OCI-LY7 (cell line): ENCODE measurements at regions not wholly inside any gene's neighbourhood (a gene's known extent, or its start where the extent isn't known, plus 50 kb on each side); places are given as distances from the start of the nearest gene placed in this dataset.

Experiments used
- BruUV-seq: library from RNA; stranded (reverse); fragments of 400-500 nt; replicated peaks from 2 replicates; lab custom pipeline; 2021; lab: Mats Ljungman, UMichigan
- CTCF ChIA-PET: fragments of 300-600 bp; sonication (Branson Sonifier 250); formaldehyde crosslinking; loops from one replicate; lab custom pipeline; 2022; ENCODE audit warnings: antibody characterized with exemption; ENCODE audit not compliant: unreplicated experiment; lab: Charles Lee
- POLR2A ChIA-PET: fragments of 300-600 bp; sonication (Branson Sonifier 250); formaldehyde crosslinking; loops from one replicate; lab custom pipeline; 2022; ENCODE audit warnings: antibody characterized with exemption; lab: Charles Lee
- DNase-seq: peaks from one replicate; pipeline ENCODE4 v3.0.0-alpha.2; 2015; ENCODE audit warnings: low spot score
- H2AFZ ChIP-seq: fragments of 200-600 bp; sonication (generic), shearing (Covaris generic); 2 replicates; pipeline ENCODE4 v1.6.1; 2014; ENCODE audit warnings: mild to moderate bottlenecking, antibody characterized with exemption, low read length, moderate library complexity
- H3K27ac ChIP-seq: fragments of 200-600 bp; sonication (generic); 2 replicates; pipeline ENCODE4 v1.5.1; 2014; ENCODE audit warnings: mixed run types, low read depth, mild to moderate bottlenecking, moderate library complexity, low read length, inconsistent platforms; ENCODE audit not compliant: poor library complexity, severe bottlenecking
- H3K36me3 ChIP-seq: fragments of 200-600 bp; sonication (generic); 2 replicates; pipeline ENCODE4 v1.6.1; 2014; ENCODE audit warnings: mild to moderate bottlenecking, antibody characterized with exemption, low read length, moderate library complexity, mixed read lengths; ENCODE audit not compliant: insufficient read depth
- H3K4me1 ChIP-seq: fragments of 200-600 bp; sonication (generic); 2 replicates; pipeline ENCODE4 v1.5.1; 2014; ENCODE audit warnings: mild to moderate bottlenecking, low read length; ENCODE audit not compliant: insufficient read depth, poor library complexity, severe bottlenecking
- H3K4me2 ChIP-seq: fragments of 200-600 bp; sonication (generic); 2 replicates; pipeline ENCODE4 v1.6.1; 2014; ENCODE audit warnings: mild to moderate bottlenecking, low read length
- H3K4me3 ChIP-seq: fragments of 200-600 bp; sonication (generic); 2 replicates; pipeline ENCODE4 v1.5.1; 2014; ENCODE audit warnings: mild to moderate bottlenecking, low read depth, low read length; ENCODE audit not compliant: poor library complexity, severe bottlenecking
- H3K79me2 ChIP-seq: fragments of 200-600 bp; sonication (generic); 2 replicates; pipeline ENCODE4 v1.6.1; 2016; ENCODE audit warnings: low read depth, mild to moderate bottlenecking, low read length, moderate library complexity, mixed read lengths; ENCODE audit not compliant: insufficient read depth
- H3K9me2 ChIP-seq: fragments of 200-600 bp; sonication (generic); 2 replicates; pipeline ENCODE4 v1.6.1; 2016; ENCODE audit warnings: mild to moderate bottlenecking, low read length, mixed read lengths; ENCODE audit not compliant: insufficient read depth
- H3K9me3 ChIP-seq: fragments of 200-600 bp; sonication (generic); 2 replicates; pipeline ENCODE4 v1.6.1; 2014; ENCODE audit warnings: mild to moderate bottlenecking, mixed run types, low read length, mixed read lengths
- H4K20me1 ChIP-seq: fragments of 200-600 bp; sonication (generic); 2 replicates; pipeline ENCODE4 v1.6.1; 2014; ENCODE audit warnings: mild to moderate bottlenecking, antibody characterized with exemption, low read length, moderate library complexity, mixed read lengths; ENCODE audit not compliant: insufficient read depth
- EZH2phosphoT487 ChIP-seq: fragments of 200-600 bp; sonication (generic); IDR thresholded peaks from 2 replicates; pipeline ENCODE4 v1.6.1; 2018; ENCODE audit warnings: low read depth, borderline replicate concordance, mild to moderate bottlenecking, mixed run types, antibody characterized with exemption, low read length, moderate library complexity, mixed read lengths
- intact Hi-C: fragments of 100-400 bp; cut with micrococcal nuclease; formaldehyde crosslinking; loops from one replicate; pipeline ENCODE4 v1.10.0; 2022; ENCODE audit not compliant: unreplicated experiment
- TF ChIP-seq, protein P1 (sequence below): fragments of 200-600 bp; sonication (generic); conservative IDR thresholded peaks from 2 replicates; pipeline ENCODE4 v1.5.1; 2014; ENCODE audit warnings: mild to moderate bottlenecking, antibody characterized with exemption, low read length, moderate library complexity, mixed read lengths

GRCh38 chr2:207279520-207279919 lies 113.8 kb upstream of the KLF7 start:
- Histone ChIP-seq H3K27ac (no peak overlapping the region), H3K4me2 (no peak overlapping the region), H4K20me1 (no peaks in the 10 kb centered on the region), H2AFZ (no peak overlapping the region), H3K4me3 (no peak overlapping the region), H3K4me1 (no peaks in the 10 kb centered on the region), H3K36me3 (no peaks in the 10 kb centered on the region), H3K79me2 (no peaks in the 10 kb centered on the region), H3K9me3 (no peaks in the 10 kb centered on the region), H3K9me2 (no peaks in the 10 kb centered on the region)
- intact Hi-C loops = no loop called here
- POLR2A ChIA-PET = no interaction called here
- BruUV-seq = no TSS peak
- TF ChIP-seq, protein P1, sequence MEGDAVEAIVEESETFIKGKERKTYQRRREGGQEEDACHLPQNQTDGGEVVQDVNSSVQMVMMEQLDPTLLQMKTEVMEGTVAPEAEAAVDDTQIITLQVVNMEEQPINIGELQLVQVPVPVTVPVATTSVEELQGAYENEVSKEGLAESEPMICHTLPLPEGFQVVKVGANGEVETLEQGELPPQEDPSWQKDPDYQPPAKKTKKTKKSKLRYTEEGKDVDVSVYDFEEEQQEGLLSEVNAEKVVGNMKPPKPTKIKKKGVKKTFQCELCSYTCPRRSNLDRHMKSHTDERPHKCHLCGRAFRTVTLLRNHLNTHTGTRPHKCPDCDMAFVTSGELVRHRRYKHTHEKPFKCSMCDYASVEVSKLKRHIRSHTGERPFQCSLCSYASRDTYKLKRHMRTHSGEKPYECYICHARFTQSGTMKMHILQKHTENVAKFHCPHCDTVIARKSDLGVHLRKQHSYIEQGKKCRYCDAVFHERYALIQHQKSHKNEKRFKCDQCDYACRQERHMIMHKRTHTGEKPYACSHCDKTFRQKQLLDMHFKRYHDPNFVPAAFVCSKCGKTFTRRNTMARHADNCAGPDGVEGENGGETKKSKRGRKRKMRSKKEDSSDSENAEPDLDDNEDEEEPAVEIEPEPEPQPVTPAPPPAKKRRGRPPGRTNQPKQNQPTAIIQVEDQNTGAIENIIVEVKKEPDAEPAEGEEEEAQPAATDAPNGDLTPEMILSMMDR = no peak
- TF ChIP-seq EZH2phosphoT487 = no peak
- DNase-seq = no peak
- CTCF ChIA-PET = no interaction called here

- Histone ChIP-seq H3K79me2 (no peaks in the 10 kb centered on the region), H3K4me1 (no peaks in the 10 kb centered on the region), H3K9me2 (no peaks in the 10 kb centered on the region), H3K9me3 (no peaks in the 10 kb centered on the region), H4K20me1 (no peaks in the 10 kb centered on the region), H3K4me2 (no peak overlapping the region), H2AFZ (no peak overlapping the region), H3K36me3 (no peaks in the 10 kb centered on the region), H3K27ac (no peak overlapping the region), H3K4me3 (no peak overlapping the region)
- POLR2A ChIA-PET = interaction anchor here (0.6 to 1.2 kb wide), 2 partner anchors 22 to 427 kb away, joined by 3 to 4 read pairs; no protein-coding TSS in a partner anchor
- intact Hi-C loops = no loop called here
- CTCF ChIA-PET = no interaction called here
- TF ChIP-seq EZH2phosphoT487 = no peak
- TF ChIP-seq, protein P1 = no peak
- BruUV-seq = no TSS peak
- no peak for DNase-seq
These were observed 115.7 kb upstream of the KLF7 start for GRCh38 chr2:207281436-207281835.

- H2AFZ ChIP-seq = no peak overlapping the region
- no peaks in the 10 kb centered on the region for H4K20me1 ChIP-seq
- no peaks in the 10 kb centered on the region for H3K9me3 ChIP-seq
- no peaks in the 10 kb centered on the region for H3K36me3 ChIP-seq
- no peak for DNase-seq
- POLR2A ChIA-PET = interaction anchor here (0.6 to 1.4 kb wide), 2 partner anchors 26 to 77 kb away, joined by 4 to 6 read pairs; no protein-coding TSS in a partner anchor
- BruUV-seq = no TSS peak
- no peaks in the 10 kb centered on the region for H3K9me2 ChIP-seq
- H3K79me2 ChIP-seq = no peaks in the 10 kb centered on the region
- no peak overlapping the region for H3K27ac ChIP-seq
- CTCF ChIA-PET = no interaction called here
- no peak overlapping the region for H3K4me3 ChIP-seq
- no peak overlapping the region for H3K4me2 ChIP-seq
- no peak for TF ChIP-seq EZH2phosphoT487
- TF ChIP-seq, protein P1 = no peak
- intact Hi-C loops = no loop called here
- H3K4me1 ChIP-seq = no peaks in the 10 kb centered on the region
These were observed 117.2 kb upstream of the KLF7 start for GRCh38 chr2:207282916-207283315.
